M059J (cell line): ENCODE measurements at regions not wholly inside any gene's neighbourhood (a gene's known extent, or its start where the extent isn't known, plus 50 kb on each side); places are given as distances from the start of the nearest gene placed in this dataset.
"Not testable (repeated sequence)": the region's sequence is repeated elsewhere in the genome, so short reads cannot be mapped to it uniquely, and the experiment has no call there.

Experiments used
- DNase-seq: peaks from one replicate; pipeline ENCODE4 v3.0.0-alpha.2; 2012; ENCODE audit warnings: low read depth

DNA sequence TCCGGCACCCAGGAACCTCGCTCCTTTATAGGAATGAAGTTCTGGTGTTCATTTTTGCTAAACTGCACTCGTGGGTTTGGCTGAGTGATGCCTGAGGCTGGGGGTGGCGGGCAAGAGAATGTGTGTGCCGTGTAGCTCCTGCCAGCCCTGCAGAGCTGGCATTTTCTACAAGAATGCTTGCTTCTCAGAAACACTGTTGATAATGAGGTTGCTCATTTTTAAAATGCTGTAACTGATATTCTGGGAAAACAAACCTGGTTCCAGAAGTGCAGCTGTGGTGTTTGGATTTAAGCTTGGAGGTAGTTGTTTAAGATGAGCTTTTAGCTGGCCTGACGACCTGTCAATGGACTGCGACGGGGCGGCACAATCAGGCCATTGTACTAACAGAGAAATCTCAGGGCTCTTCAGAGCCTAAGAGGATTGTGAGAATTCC lies 511.9 kb upstream of the TNP1 start:
- peak; percentile 71 for DNase-seq

GRCh38 chr2:217370391-217370790 lies 510.5 kb upstream of the TNP1 start:
- peak; percentile 99 for DNase-seq

GRCh38 chr2:217367464-217367863 lies 507.6 kb upstream of the TNP1 start:
- peak; percentile 92 for DNase-seq

DNA sequence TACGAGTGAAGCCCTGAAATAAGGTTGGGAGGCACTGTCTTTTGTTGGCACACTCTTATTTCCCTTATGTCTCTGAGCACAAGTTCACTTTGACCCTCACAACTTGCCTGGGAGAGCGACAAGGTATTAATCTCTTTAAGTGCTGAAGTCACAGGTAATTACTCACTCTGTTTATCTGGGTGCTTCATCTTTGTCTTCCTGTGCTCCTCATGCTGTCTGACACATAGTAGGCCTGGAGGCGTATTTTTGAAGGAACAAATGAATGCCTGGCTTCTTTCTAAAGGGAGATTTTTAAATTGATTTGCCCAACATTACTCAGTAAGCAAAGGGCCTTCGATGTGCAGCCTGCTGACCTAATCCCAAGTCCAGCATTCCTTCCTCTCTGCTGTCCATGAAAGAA lies 507.1 kb upstream of the TNP1 start:
- DNase-seq = peak; percentile 83

- no peak for DNase-seq
These were observed 506.5 kb upstream of the TNP1 start for GRCh38 chr2:217366266-217366895.

GRCh38 chr2:217365656-217366055 lies 505.8 kb upstream of the TNP1 start:
- DNase-seq = no peak

DNA sequence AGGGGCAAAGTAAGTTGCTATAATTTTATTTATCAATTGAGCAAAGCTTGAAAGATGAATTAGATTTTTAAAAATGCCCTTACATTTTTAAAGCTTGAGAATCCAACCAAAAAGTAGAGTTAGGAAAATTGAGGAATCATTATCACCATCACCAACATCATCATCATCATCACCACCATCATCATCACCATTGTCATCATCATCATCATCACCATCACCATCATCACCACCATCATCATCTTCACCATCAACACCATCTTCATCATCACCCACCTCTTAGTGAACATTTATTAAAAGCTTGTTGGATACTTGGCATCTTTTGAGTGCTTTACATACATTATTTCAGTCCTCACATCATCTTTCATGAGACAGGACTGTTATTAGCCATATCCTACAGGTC lies 504.4 kb upstream of the TNP1 start:
- DNase-seq = no peak

DNA sequence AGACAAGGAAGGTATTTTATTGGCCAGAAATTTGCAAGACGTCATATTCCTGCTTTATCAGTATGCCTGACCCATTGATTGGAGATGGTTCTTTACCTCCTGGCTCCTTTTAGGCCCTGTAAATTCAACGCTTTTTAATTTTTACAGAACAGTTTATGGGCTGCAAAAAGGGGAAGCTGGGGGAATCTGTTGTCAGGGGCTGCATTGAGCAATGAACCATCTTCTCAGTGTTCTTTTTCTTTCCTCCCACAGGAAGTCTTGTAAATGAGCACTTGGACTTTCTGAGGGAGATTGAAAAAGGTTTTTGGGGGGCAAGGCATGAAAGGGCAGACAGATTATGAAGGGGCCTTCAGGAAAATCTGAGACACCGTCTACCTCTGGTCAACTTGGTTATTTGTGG lies 503.6 kb upstream of the TNP1 start:
- DNase-seq = no peak

- DNase-seq = no peak
These were observed 502.8 kb upstream of the TNP1 start for GRCh38 chr2:217362710-217363109.

- no peak for DNase-seq
These were observed 502.4 kb upstream of the TNP1 start for GRCh38 chr2:217362286-217362685.

DNA sequence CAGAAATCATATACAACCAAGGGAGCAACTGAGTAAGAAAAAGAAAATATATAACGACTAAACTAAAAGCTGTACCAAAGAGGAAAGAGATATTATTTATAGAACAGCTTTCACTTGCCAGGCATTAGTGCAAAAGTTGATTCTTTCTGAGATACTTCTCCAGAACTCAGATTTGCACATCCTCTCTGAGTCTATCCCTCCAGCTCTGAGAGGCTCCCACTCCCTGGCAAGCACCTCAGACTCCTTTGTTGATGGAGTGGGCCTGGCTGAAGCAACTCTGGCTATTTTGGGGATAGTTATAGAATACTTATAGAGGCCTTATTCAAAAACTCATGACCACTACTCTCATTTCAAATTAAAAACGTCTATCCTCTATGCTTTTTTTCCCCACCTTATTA lies 501.6 kb upstream of the TNP1 start:
- DNase-seq = no peak

DNA sequence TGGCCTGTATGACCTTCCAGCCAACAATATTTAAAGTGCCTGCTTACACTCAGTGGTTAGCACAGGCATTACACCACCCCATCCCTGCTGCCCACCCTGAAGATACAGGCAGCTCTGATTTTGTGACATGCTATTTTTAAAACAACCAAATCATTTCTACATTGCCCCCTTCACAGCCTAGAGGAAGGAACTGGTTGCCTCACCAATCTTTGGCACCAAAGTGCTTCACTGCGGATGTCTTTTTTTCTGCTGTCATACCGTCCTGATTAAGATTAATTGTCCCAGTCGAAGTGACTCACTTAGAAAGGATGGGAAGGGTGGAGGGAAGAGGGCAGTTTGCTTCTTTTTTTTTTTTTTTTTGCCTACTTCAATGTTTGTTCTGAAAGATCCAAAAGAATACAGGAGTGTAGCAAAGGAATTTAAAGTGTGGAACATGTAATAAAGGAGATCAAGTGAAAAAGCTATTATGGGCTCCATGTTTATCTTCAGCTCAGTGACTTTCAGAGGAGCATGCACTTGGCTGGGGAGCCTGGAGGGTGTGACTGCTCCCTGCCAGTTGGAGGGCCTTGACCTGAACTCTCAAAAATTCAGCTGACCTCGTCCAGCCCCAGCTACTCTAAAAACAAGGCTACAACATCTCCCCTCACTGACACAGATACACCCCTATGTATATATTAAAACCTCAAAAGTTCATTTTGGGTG lies 501.1 kb upstream of the TNP1 start:
- peak; percentile 96 for DNase-seq

DNA sequence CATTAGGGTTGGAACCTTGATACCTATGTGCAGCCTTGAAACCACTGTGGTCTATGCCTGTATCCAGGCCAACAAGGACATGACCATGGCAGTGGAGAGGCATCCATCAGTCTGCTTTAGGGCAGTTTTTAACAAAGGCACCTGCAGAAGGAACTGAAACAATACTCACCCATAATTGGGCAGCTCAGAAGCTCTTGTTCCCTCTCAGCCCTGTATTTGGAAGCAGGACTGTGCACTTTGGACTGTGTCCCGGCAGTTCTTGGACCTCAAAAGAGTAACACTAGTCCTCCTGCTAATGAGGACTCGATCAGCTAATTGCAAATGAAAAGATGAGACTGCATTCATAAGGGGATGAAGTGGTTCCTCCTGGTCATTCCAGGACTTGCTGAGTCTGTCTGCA lies 500.2 kb upstream of the TNP1 start:
- no peak for DNase-seq

GRCh38 chr2:217357886-217358620 lies 498.2 kb upstream of the TNP1 start:
- DNase-seq = no peak

DNA sequence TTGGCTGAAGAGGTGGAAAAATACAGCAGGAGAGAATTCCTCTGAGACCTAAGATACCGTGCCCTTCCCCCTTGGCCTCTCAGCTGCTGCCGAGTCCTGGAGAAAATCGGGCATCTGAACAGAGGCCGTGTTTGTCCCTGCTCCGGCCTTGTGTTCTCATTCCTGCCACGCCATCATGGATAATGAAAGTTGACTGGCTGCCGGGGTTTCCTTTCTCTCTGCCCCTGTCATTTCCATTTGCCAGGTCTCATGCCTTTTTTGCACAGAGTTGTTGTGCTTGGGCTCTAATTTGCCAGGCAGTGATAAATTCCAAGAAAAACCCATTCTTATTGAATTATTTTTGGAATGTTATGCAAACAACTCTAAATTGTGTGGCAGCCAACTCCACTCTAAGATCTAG lies 496.9 kb upstream of the TNP1 start:
- peak; percentile 59 for DNase-seq

DNA sequence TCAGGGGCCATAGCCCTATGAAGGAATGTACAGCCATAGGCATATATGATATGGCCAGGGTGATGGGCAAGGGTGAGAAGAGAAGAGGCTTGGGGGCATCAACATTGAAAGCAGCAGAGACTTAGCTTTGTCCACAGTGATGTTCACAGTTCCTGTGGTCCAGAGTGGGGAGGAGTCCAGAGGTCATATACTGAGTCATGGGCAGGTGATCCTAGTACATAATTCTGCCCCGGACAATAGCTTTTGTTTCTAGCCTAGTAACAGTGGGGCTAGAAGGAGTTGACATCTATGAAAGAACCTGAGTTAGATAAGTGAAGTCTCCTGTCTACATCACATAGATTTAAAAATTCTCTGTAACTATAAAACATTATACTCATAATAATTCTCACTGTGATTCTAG lies 496.3 kb upstream of the TNP1 start:
- no peak for DNase-seq

DNA sequence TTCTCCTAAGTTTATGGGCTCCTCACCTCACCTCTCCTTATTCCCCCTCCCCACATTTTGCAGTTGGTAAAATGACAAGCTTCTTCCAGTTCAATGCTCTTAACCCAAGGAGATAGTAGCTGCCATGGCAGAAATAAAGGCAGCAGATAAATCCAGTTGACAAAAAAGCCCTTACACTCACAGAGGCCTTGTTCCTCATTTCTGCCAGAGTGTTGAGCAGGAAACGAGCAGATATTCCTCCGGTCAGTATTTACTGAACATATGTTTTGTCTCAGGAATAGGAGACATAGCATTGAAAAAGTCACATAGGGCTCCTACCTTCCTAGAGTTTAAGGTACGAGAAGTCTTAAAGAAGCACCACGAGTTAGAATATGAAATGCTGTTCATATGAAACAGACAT lies 493.7 kb upstream of the TNP1 start:
- no peak for DNase-seq

- DNase-seq = no peak
These were observed 491.5 kb upstream of the TNP1 start for GRCh38 chr2:217351378-217351777.

DNA sequence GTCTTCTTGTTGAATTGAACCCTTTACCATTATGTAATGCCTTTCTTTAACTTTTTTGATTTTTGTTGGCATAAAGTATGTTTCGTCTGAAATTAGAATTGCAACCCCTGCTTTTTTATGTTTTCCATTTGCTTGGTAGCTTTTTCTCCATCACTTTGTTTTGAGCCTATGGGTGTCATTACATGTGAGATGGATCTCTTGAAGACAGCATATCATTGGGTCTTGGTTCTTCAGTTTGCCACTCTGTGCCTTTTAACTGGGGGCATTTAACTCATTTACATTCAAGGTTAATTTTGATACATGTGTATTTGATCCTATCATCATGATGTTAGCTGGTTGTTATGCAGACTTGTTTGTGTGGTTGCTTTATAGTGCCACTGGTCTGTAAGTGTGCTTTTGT lies 489.4 kb upstream of the TNP1 start:
- DNase-seq = no peak

GRCh38 chr2:217347630-217348029 lies 487.8 kb upstream of the TNP1 start:
- not testable (repeated sequence) for DNase-seq

DNA sequence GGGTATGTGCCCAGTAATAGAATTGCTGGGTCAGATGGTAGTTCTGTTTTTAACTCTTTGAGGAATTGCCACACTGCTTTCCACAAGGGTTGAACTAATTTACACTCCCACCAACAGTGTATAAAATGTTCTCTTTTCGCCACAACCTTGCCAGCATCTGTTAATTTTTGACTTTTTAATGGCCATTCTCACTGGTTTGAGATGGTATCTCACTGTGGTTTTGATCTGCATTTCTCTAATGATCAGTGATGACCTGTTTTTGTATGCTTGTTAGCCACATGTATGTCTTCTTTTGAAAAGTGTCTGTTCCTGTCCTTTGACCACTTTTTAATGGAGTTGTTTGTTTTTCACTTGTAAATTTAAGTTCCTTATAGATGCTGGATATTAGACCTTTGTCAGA lies 486.2 kb upstream of the TNP1 start:
- not testable (repeated sequence) for DNase-seq

DNA sequence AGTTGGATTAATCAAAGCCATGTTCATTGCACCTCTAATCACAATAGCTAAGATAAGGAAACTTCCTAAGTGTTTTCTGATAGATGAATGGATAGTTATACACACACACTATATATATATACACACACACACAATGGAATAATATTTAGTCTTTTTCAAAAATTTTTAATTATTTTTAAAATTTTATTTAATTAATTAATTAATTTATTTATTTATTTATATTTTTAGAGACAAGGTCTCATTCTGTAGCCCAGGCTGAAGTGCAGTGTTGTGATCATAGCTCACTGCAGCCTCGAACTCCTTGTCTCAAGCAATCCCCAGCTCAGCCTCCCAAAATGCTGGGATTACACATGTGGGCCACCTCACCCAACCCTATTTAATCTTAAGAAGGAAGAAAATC lies 481.0 kb upstream of the TNP1 start:
- no peak for DNase-seq

DNA sequence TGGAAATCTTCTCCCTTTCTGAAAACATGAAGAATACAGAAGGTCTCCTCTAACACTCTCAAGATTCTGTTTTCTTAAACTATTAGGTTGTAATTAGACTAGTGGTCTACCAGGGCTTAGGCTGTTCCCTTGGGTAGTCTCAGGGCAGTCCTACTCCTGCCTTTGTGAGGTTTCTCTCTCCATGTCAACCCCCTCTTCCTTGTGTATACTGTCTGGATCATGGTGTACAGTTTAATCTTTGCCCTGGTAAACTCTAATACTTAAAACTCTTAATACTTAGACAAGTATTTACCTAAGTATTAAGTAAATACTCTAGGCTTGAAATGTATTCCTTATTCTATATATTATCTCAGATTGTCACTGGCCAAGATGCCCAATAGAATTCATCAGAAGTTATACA lies 480.3 kb upstream of the TNP1 start:
- DNase-seq = no peak
